Endodermal cell (in vitro differentiated cells): ENCODE measurements at regions not wholly inside any gene's neighbourhood (a gene's known extent, or its start where the extent isn't known, plus 50 kb on each side); places are given as distances from the start of the nearest gene placed in this dataset.

Experiments
- DNase-seq: peaks from one replicate; pipeline ENCODE4 v3.0.0-alpha.2; 2017
- H3K27ac ChIP-seq: 2 replicates; pipeline ENCODE4 v1.5.1; 2013; ENCODE audit warnings: mild to moderate bottlenecking, low read depth, low read length, moderate library complexity
- H3K27me3 ChIP-seq: 2 replicates; pipeline ENCODE4 v1.6.1; 2013; ENCODE audit warnings: mild to moderate bottlenecking, low read length, moderate library complexity; ENCODE audit not compliant: insufficient read depth, control insufficient read depth, poor library complexity, severe bottlenecking
- H3K36me3 ChIP-seq: 2 replicates; pipeline ENCODE4 v1.7.0; 2013; ENCODE audit warnings: mild to moderate bottlenecking, low read length, moderate library complexity; ENCODE audit not compliant: control insufficient read depth, insufficient read depth
- H3K4me1 ChIP-seq: one replicate; pipeline ENCODE4 v1.7.0; 2013; ENCODE audit warnings: low read length; ENCODE audit not compliant: control insufficient read depth, insufficient read depth
- H3K4me3 ChIP-seq: 2 replicates; pipeline ENCODE4 v1.5.1; 2013; ENCODE audit warnings: mild to moderate bottlenecking, low read length, moderate library complexity
- H3K9ac ChIP-seq: 2 replicates; pipeline ENCODE4 v1.6.1; 2013; ENCODE audit warnings: mild to moderate bottlenecking, low read length, moderate library complexity; ENCODE audit not compliant: poor library complexity, severe bottlenecking; ENCODE audit errors: extremely low read depth
- H3K9me3 ChIP-seq: 2 replicates; pipeline ENCODE4 v1.6.1; 2013; ENCODE audit warnings: mild to moderate bottlenecking, low read length, moderate library complexity; ENCODE audit not compliant: control insufficient read depth
- H3K27ac Mint-ChIP-seq: 2 replicates; pipeline ENCODE4 v1.8.0; 2020; ENCODE audit warnings: mixed read lengths
- H3K27me3 Mint-ChIP-seq: 2 replicates; pipeline ENCODE4 v1.8.0; 2021; ENCODE audit warnings: mild to moderate bottlenecking, mixed read lengths; ENCODE audit not compliant: insufficient read depth
- H3K36me3 Mint-ChIP-seq: 2 replicates; pipeline ENCODE4 v1.8.0; 2020; ENCODE audit warnings: low read depth, mixed read lengths
- H3K4me1 Mint-ChIP-seq: 2 replicates; pipeline ENCODE4 v1.8.0; 2020; ENCODE audit warnings: mixed read lengths
- H3K4me3 Mint-ChIP-seq: 2 replicates; pipeline ENCODE4 v1.8.0; 2020; ENCODE audit warnings: mild to moderate bottlenecking, moderate library complexity, mixed read lengths
- H3K9me3 Mint-ChIP-seq: 2 replicates; pipeline ENCODE4 v1.8.0; 2020; ENCODE audit warnings: mild to moderate bottlenecking, mixed read lengths
- CTCF ChIP-seq: fragments of 200-600 bp; sonication (generic); conservative IDR thresholded peaks from 2 replicates; pipeline ENCODE4 v1.5.0; 2021; ENCODE audit warnings: antibody characterized with exemption, mild to moderate bottlenecking
- WGBS, 2 experiments: methylation state at CpG; one replicate each; pipeline versions ENCODE4 v1.1.5 to v1.1.7; 2013; ENCODE audit warnings: missing lambda C conversion rate in 2 of 2, mixed read lengths in 1 of 2; ENCODE audit not compliant: insufficient coverage in 1 of 2, insufficient read length in 1 of 2; 5-methylcytosine and 5-hydroxymethylcytosine counted together

DNA sequence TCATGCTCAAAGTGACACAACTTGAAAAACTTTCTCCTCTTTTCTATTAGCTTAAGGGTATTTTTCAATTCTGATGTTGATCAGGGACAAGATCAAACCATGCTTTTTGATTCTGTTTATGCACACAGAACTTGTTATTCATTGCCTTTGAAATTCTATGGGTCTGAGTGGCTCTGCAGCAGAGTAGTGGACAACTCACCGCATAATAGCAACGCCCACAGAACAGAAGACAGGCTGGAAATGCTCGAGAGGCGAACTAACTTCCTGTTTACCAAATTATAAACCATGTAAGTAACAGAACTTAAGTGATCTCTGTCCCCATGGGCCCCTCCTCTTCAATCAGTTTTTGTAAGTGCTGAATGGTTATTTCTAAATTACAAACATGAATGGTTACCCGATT, 131.2 kb downstream of the CBLN2 start:
- 54 to 76% methylated on average over 5 of the region's 5 CpGs for WGBS, 2 experiments
- Histone ChIP-seq H3K27ac (no peak overlapping the region), H3K4me3 (no peak overlapping the region), H3K27me3 (no peaks in the 10 kb centered on the region), H3K9ac (no peak overlapping the region), H3K9me3 (peaks cover 47% of the 10 kb centered on the region), H3K4me1 (no peaks in the 10 kb centered on the region), H3K36me3 (no peaks in the 10 kb centered on the region)
- Mint-ChIP-seq H3K9me3 (peaks cover 12% of the 10 kb centered on the region), H3K27me3 (peaks cover 5% of the 10 kb centered on the region), H3K4me1 (no peaks in the 10 kb centered on the region), H3K4me3 (no peak overlapping the region), H3K27ac (no peak overlapping the region), H3K36me3 (no peaks in the 10 kb centered on the region)
- DNase-seq, result no peak
- TF ChIP-seq CTCF, result no peak

GRCh38 chr18:72411261-72411660, 132.9 kb downstream of the CBLN2 start:
- no peak for TF ChIP-seq CTCF
- 17 to 65% methylated on average over 1 to 5 of the region's 5 CpGs for WGBS, 2 experiments
- H3K36me3 Mint-ChIP-seq, result no peaks in the 10 kb centered on the region
- H3K27me3 Mint-ChIP-seq, result peaks cover 5% of the 10 kb centered on the region
- no peaks in the 10 kb centered on the region for H3K36me3 ChIP-seq
- no peak overlapping the region for H3K4me3 Mint-ChIP-seq
- H3K27ac ChIP-seq, result no peak overlapping the region
- no peak for DNase-seq
- no peaks in the 10 kb centered on the region for H3K4me1 ChIP-seq
- no peak overlapping the region for H3K27ac Mint-ChIP-seq
- no peak overlapping the region for H3K9ac ChIP-seq
- no peaks in the 10 kb centered on the region for H3K27me3 ChIP-seq
- no peak overlapping the region for H3K4me3 ChIP-seq
- no peaks in the 10 kb centered on the region for H3K4me1 Mint-ChIP-seq
- H3K9me3 ChIP-seq, result peaks cover 50% of the 10 kb centered on the region
- H3K9me3 Mint-ChIP-seq, result peaks cover 14% of the 10 kb centered on the region

DNA sequence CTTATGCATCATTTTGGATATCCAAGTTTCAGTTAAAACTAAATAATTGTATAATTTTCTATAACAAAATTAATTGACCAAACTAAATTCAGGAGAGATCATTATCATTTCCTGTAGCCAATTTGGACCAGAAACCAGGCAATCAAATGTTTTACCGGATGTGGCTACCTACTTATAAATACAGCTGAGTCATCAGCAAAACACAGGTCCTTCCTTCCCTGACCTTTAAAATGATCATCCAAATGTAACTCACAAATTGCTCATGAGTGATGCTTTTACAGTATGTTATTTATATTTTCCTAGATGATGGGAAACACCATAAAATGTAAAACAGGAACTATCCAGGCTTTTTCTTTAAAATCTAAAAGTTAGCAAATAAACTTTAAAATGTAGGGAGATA, 133.7 kb downstream of the CBLN2 start:
- Histone ChIP-seq H3K9ac (no peak overlapping the region), H3K9me3 (peaks cover 54% of the 10 kb centered on the region), H3K27me3 (no peaks in the 10 kb centered on the region), H3K36me3 (no peaks in the 10 kb centered on the region), H3K4me1 (no peaks in the 10 kb centered on the region), H3K27ac (no peak overlapping the region), H3K4me3 (no peak overlapping the region)
- Mint-ChIP-seq H3K9me3 (peaks cover 12% of the 10 kb centered on the region), H3K4me3 (no peak overlapping the region), H3K27ac (no peak overlapping the region), H3K36me3 (no peaks in the 10 kb centered on the region), H3K27me3 (peaks cover 5% of the 10 kb centered on the region), H3K4me1 (no peaks in the 10 kb centered on the region)
- DNase-seq, result no peak
- WGBS, 2 experiments, result 85 to 100% methylated on average over 1 of the region's 1 CpG
- TF ChIP-seq CTCF, result no peak
